Psoas muscle (tissue), 7 donors: ENCODE measurements at regions not wholly inside any gene's neighbourhood (a gene's known extent, or its start where the extent isn't known, plus 50 kb on each side); places are given as distances from the start of the nearest gene placed in this dataset.

ENCODE experiments used
- ATAC-seq, 4 donors: fragments of 200-7000 bp; cut with Tn5 transposase; one replicate each; pipeline ENCODE4 v1.9.1; 2020; ENCODE audit warnings: moderate library complexity in 3 of 4, mild to moderate bottlenecking in 2 of 4
- DNase-seq, 2 donors: peaks; one replicate each; pipeline ENCODE4 v3.0.0-alpha.2; 2020
- H3K27ac ChIP-seq: fragments of 200-600 bp; one replicate; pipeline ENCODE4 v1.8.0; 2022
- H3K27me3 ChIP-seq, 3 donors: fragments of 200-600 bp in 1 of 3; one replicate each; pipeline versions ENCODE4 v1.6.1 to v1.8.0; 2013 to 2022; ENCODE audit warnings: low read length in 2 of 3, mild to moderate bottlenecking in 2 of 3, moderate library complexity in 1 of 3; ENCODE audit not compliant: insufficient read depth in 3 of 3
- H3K36me3 ChIP-seq, 2 donors: fragments of 200-600 bp in 1 of 2; one replicate each; pipeline versions ENCODE4 v1.6.1 to v1.8.0; 2013 to 2022; ENCODE audit warnings: low read depth in 1 of 2, mild to moderate bottlenecking in 1 of 2, moderate library complexity in 1 of 2; ENCODE audit not compliant: insufficient read depth in 1 of 2
- H3K4me1 ChIP-seq: fragments of 200-600 bp; one replicate; pipeline ENCODE4 v1.8.0; 2022
- H3K4me3 ChIP-seq: fragments of 200-600 bp; one replicate; pipeline ENCODE4 v1.8.0; 2022; ENCODE audit warnings: mild to moderate bottlenecking
- H3K9me3 ChIP-seq: fragments of 200-600 bp; one replicate; pipeline ENCODE4 v1.8.0; 2022
- whole genome bisulfite sequencing, 3 donors: extraction: QIAGEN DNeasy Blood & Tissue Kit; methylation state at CpG; one replicate each; pipeline versions ENCODE4 v1.1.6 to v1.1.7; 2013; 5-methylcytosine and 5-hydroxymethylcytosine counted together
- intact Hi-C, 2 donors: fragments of 100-400 bp; cut with DNase I; formaldehyde crosslinking; loops; one replicate each; pipeline versions ENCODE4 v1.11.0 to v1.14.2; 2022
- TF ChIP-seq, protein P1 (sequence below): fragments of 200-600 bp; IDR thresholded peaks from one replicate; pipeline ENCODE4 v1.8.0; 2022; ENCODE audit warnings: antibody characterized with exemption
- donor health status: healthy with polysubstance abuse.
- donor health status: DM: no; HTN: no; CAD: no; lungs with moderate emphysema.
- donor health status: Bipolar disorder and iron deficiency.
- donor health status: healthy.
- donor health status: DM: yes; HTN: yes; CAD: no.
- donor health status: DM: no; HTN: no; CAD: no.
- donor health status: DM: yes; HTN: yes; CAD: no.

GRCh38 chr11:64504999-64505398 is 50.7 kb upstream of the SLC22A11 start:
- intact Hi-C loops: no loop called here
- no peak for DNase-seq
- WGBS, 3 donors: 85 to 94% (median 92%) methylated on average over 5 of the region's 5 CpGs
- H3K9me3 ChIP-seq: no peaks in the 10 kb centered on the region
- H3K4me3 ChIP-seq: no peak overlapping the region
- H3K27me3 ChIP-seq: peaks cover 0 to 32% (median 4%) of the 10 kb centered on the region in 3 donors
- TF ChIP-seq, protein P1, sequence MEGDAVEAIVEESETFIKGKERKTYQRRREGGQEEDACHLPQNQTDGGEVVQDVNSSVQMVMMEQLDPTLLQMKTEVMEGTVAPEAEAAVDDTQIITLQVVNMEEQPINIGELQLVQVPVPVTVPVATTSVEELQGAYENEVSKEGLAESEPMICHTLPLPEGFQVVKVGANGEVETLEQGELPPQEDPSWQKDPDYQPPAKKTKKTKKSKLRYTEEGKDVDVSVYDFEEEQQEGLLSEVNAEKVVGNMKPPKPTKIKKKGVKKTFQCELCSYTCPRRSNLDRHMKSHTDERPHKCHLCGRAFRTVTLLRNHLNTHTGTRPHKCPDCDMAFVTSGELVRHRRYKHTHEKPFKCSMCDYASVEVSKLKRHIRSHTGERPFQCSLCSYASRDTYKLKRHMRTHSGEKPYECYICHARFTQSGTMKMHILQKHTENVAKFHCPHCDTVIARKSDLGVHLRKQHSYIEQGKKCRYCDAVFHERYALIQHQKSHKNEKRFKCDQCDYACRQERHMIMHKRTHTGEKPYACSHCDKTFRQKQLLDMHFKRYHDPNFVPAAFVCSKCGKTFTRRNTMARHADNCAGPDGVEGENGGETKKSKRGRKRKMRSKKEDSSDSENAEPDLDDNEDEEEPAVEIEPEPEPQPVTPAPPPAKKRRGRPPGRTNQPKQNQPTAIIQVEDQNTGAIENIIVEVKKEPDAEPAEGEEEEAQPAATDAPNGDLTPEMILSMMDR: no peak
- no peaks in the 10 kb centered on the region for H3K36me3 ChIP-seq
- no peak overlapping the region for H3K27ac ChIP-seq
- no peaks in the 10 kb centered on the region for H3K4me1 ChIP-seq
- ATAC-seq: no peak
